Activated B cell treated with CpG ODN at 0.5 μM for 24 hours (primary cell): ENCODE measurements at regions not wholly inside any gene's neighbourhood (a gene's known extent, or its start where the extent isn't known, plus 50 kb on each side); places are given as distances from the start of the nearest gene placed in this dataset.

ENCODE experiments used
- ATAC-seq: fragments of 200-7000 bp; cut with Tn5 transposase; one replicate; pipeline ENCODE4 v1.10.0; 2021; ENCODE audit warnings: low read depth, mild to moderate bottlenecking, moderate library complexity
- CTCF ChIA-PET: fragments of 350-600 bp; sonication (Branson Sonifier 250); formaldehyde crosslinking; loops from one replicate; lab custom pipeline; 2021; ENCODE audit warnings: antibody characterized with exemption; lab: Charles Lee
- POLR2A ChIA-PET: fragments of 350-600 bp; sonication (Branson Sonifier 250); formaldehyde crosslinking; loops from one replicate; lab custom pipeline; 2021; ENCODE audit warnings: antibody characterized with exemption; lab: Charles Lee
- DNase-seq: peaks from one replicate; pipeline ENCODE4 v3.0.0; 2022
- H3K27ac Mint-ChIP-seq: one replicate; pipeline ENCODE4 v1.8.0; 2020; ENCODE audit warnings: mixed read lengths
- H3K27me3 Mint-ChIP-seq: one replicate; pipeline ENCODE4 v1.8.0; 2021; ENCODE audit warnings: mixed read lengths
- H3K36me3 Mint-ChIP-seq: one replicate; pipeline ENCODE4 v1.8.0; 2021; ENCODE audit warnings: low read depth, mixed read lengths
- H3K4me1 Mint-ChIP-seq: one replicate; pipeline ENCODE4 v1.8.0; 2021; ENCODE audit warnings: mixed read lengths
- H3K4me3 Mint-ChIP-seq: one replicate; pipeline ENCODE4 v1.8.0; 2020; ENCODE audit warnings: mild to moderate bottlenecking, mixed read lengths
- H3K9me3 Mint-ChIP-seq: one replicate; pipeline ENCODE4 v1.8.0; 2020; ENCODE audit warnings: mixed read lengths
- CTCF ChIP-seq: fragments of 200-600 bp; IDR thresholded peaks from one replicate; pipeline ENCODE4 v1.8.0; 2022; ENCODE audit warnings: antibody characterized with exemption, mild to moderate bottlenecking
- intact Hi-C: fragments of 100-400 bp; cut with micrococcal nuclease; formaldehyde crosslinking; loops from one replicate; pipeline ENCODE4 v1.15.1; 2024

GRCh38 chr11:79807506-79807905 lies 366.7 kb upstream of the TENM4 start:
- DNase-seq, result no peak
- H3K27ac Mint-ChIP-seq, result no peak overlapping the region
- no peaks in the 10 kb centered on the region for H3K27me3 Mint-ChIP-seq
- ChIA-PET POLR2A (no interaction called here), CTCF (no interaction called here)
- ATAC-seq, result no peak
- peaks cover 6% of the 10 kb centered on the region for H3K9me3 Mint-ChIP-seq
- no peak overlapping the region for H3K4me3 Mint-ChIP-seq
- intact Hi-C loops, result no loop called here
- H3K4me1 Mint-ChIP-seq, result no peaks in the 10 kb centered on the region
- TF ChIP-seq CTCF, result no peak
- H3K36me3 Mint-ChIP-seq, result no peaks in the 10 kb centered on the region

- ATAC-seq (no peak), DNase-seq (no peak)
- no peaks in the 10 kb centered on the region for H3K9me3 Mint-ChIP-seq
- no peak overlapping the region for H3K27ac Mint-ChIP-seq
- ChIA-PET CTCF (no interaction called here), POLR2A (no interaction called here)
- H3K27me3 Mint-ChIP-seq, result no peaks in the 10 kb centered on the region
- intact Hi-C loops, result no loop called here
- no peak for TF ChIP-seq CTCF
- no peaks in the 10 kb centered on the region for H3K36me3 Mint-ChIP-seq
- H3K4me1 Mint-ChIP-seq, result no peaks in the 10 kb centered on the region
- no peak overlapping the region for H3K4me3 Mint-ChIP-seq
Observed at GRCh38 chr11:79796704-79797103, 355.9 kb upstream of the TENM4 start.

DNA sequence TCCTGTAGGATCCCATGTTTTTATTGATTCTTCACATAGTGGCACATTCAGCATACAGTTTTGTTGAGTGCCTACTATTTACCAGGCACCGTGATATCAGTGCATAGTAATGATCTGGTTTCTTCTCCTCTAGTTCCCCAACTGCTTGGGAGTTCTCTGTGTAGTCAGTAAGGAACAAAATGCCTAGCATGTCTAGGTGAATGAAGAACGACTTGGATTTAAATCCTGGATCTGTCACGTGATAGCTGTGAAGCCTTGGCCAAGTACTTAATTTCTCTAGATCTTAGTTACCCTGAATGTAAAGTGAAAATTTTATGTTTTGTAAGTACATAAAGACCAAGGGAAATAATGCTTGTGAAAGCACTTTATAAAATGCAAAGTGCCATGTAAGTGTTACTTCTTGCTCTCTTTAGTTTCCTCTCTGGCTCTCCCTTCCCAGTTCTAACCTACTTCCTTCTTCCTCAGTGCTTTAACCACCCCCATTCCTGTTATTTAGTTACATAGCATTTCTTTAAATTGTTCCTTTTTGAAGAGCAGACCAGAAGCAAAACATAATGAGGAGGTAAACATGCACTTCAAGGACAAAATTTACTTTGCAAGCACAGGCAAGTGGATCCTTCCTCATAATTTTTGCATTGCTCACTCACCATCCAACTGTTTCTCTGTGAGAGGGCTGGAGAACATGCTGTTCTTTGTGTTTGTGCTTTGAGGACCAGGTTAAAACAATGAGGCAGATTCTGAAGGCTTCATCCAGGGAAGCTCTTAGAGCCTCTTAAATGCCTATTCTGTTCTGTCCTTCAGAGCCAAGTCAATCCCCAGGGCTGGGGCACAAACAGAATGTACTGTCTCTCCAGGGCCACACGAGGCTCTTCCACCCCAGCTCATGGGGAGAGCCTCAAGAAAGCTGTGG lies 353.9 kb upstream of the TENM4 start:
- DNase-seq (no peak), ATAC-seq (no peak)
- H3K4me3 Mint-ChIP-seq, result no peak overlapping the region
- H3K9me3 Mint-ChIP-seq, result no peaks in the 10 kb centered on the region
- intact Hi-C loops, result no loop called here
- no peaks in the 10 kb centered on the region for H3K36me3 Mint-ChIP-seq
- H3K4me1 Mint-ChIP-seq, result no peaks in the 10 kb centered on the region
- H3K27ac Mint-ChIP-seq, result no peak overlapping the region
- H3K27me3 Mint-ChIP-seq, result no peaks in the 10 kb centered on the region
- ChIA-PET CTCF (no interaction called here), POLR2A (no interaction called here)
- TF ChIP-seq CTCF, result no peak

DNA sequence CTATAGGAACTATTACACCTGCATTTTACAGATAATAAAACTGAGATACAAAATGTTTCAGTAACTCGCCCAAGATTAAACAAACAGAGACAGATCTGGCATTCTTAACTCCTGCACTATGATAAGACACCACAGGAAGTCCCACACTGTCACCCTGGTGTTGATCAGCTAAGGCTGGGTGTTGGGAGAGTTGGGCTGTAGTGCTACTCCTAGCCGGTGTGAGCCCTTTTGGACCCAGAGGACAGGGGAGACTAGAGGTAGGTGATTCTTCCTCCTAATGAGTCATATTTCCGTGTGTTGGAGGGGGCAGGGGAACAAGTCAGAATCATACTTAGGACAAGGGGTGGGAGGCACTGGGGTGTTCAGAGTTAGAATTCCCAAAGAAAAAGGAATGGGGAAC lies 353.2 kb upstream of the TENM4 start:
- POLR2A ChIA-PET, result no interaction called here
- no peak overlapping the region for H3K27ac Mint-ChIP-seq
- H3K36me3 Mint-ChIP-seq, result no peaks in the 10 kb centered on the region
- no peak for TF ChIP-seq CTCF
- no peak for DNase-seq
- no peak overlapping the region for H3K4me3 Mint-ChIP-seq
- H3K4me1 Mint-ChIP-seq, result no peaks in the 10 kb centered on the region
- CTCF ChIA-PET, result no interaction called here
- H3K9me3 Mint-ChIP-seq, result no peaks in the 10 kb centered on the region
- no peak for ATAC-seq
- intact Hi-C loops, result no loop called here
- no peaks in the 10 kb centered on the region for H3K27me3 Mint-ChIP-seq

- H3K4me3 Mint-ChIP-seq, result no peak overlapping the region
- CTCF ChIA-PET, result no interaction called here
- intact Hi-C loops, result no loop called here
- H3K4me1 Mint-ChIP-seq, result no peaks in the 10 kb centered on the region
- H3K9me3 Mint-ChIP-seq, result peaks cover 3% of the 10 kb centered on the region
- ATAC-seq (no peak), DNase-seq (no peak)
- TF ChIP-seq CTCF, result no peak
- POLR2A ChIA-PET, result no interaction called here
- H3K27ac Mint-ChIP-seq, result no peak overlapping the region
- no peaks in the 10 kb centered on the region for H3K27me3 Mint-ChIP-seq
- no peaks in the 10 kb centered on the region for H3K36me3 Mint-ChIP-seq
Observed at GRCh38 chr11:79786961-79787360, 346.1 kb upstream of the TENM4 start.
